ENCODE measurements at regions not wholly inside any gene's neighbourhood (a gene's known extent, or its start where the extent isn't known, plus 50 kb on each side); places are given as distances from the start of the nearest gene placed in this dataset.
A peak's percentile ranks its signal among the peaks of the same experiment; 100 is the strongest.
"Not testable (repeated sequence)": the region's sequence is repeated elsewhere in the genome, so short reads cannot be mapped to it uniquely, and the experiment has no call there.

DNA sequence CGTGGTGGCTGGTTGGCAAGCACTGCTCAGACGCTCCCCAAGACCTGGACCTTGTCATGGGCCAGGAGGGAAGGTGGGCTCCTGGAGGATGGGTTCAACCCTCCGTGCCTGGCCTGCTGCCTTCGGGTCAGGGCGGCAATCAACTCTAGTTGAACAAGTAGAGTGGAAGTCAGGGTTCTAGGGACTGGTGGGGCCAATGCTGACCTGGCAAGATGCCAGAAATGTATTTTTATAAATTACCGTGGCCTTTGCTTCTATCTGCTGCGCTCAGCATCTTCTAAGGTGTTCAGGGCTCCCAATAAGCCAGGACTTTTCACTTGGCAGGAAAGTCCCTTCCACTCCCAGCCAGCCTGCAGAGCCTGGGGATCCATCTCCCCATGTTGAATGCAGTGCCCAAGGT, 207.1 kb upstream of the N4BP1 start:
- no peak for FAIRE-seq

GRCh38 chr16:48816393-48816792, 206.4 kb upstream of the N4BP1 start:
- no peak for FAIRE-seq

- no peak for FAIRE-seq
Measured at GRCh38 chr16:48814994-48815393, 205.0 kb upstream of the N4BP1 start.

- FAIRE-seq, result no peak
Measured at GRCh38 chr16:48813485-48813884, 203.5 kb upstream of the N4BP1 start.

- no peak for FAIRE-seq
Measured at GRCh38 chr16:48812856-48813255, 202.9 kb upstream of the N4BP1 start.

- FAIRE-seq, result no peak
Measured at GRCh38 chr16:48811478-48811877, 201.5 kb upstream of the N4BP1 start.

- no peak for FAIRE-seq
Measured at GRCh38 chr16:48810803-48811453, 200.9 kb upstream of the N4BP1 start.

- FAIRE-seq, result no peak
Measured at GRCh38 chr16:48810436-48810802, 200.4 kb upstream of the N4BP1 start.

DNA sequence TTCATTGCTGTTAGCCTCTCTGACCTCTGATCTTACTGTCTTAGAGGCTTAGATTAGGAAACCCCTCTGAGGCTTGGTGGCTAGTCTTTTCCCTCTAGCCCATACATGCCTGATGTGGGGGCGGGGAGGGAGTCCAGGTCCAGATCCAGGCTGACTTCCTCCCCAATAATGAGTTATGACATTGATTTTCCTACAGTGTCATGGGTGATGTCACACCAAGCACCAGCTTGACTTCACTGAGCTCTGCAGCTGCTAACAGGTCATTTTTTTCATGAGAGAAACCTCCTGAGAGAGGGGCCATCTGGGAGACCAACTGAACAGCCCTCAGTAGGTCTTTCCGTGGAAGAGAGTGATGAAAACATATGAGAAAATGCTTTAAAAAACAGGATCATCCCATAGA, 180.2 kb upstream of the N4BP1 start:
- FAIRE-seq, result no peak

DNA sequence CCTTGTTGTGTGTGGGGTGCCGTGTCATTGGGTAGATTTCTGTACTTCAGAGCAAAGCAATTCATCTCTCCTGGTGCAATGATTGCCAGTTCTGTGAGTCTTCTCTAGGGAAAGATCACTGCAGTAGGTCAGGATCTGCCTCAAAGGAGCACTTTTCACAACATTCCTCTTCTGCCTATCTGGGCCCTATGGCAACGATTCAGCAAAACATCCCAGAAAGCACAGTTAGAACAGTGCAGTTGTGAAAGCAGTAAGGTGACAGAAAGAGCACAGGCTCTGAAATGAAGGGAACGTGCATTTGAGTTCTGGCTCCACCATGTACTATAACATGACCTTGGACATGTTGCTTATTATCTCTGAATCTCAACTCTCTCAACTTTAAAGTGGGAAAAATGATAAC, 178.5 kb upstream of the N4BP1 start:
- no peak for FAIRE-seq

DNA sequence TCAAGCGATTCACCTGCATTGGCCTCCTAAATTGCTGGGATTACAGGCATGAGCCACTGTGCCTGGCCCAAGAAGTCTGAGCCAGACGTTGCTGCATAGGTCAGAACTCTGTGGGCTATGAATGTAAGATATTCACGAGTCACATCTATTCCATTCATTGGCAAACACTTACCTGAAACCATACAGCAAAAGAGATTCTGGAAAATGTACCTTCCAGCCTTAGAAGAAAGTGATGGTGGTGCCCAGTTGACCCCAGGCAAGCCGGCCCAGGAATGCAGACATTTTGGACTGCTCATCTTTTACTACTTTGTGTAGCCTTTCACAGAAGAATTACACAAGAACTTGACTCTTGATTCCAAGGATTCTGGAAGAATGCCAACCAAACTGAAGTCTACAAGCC, 135.6 kb upstream of the N4BP1 start:
- FAIRE-seq, result no peak

- FAIRE-seq, result no peak
Measured at GRCh38 chr16:48740964-48741363, 131.0 kb upstream of the N4BP1 start.

- no peak for FAIRE-seq
Measured at GRCh38 chr16:48734220-48734619, 124.2 kb upstream of the N4BP1 start.

DNA sequence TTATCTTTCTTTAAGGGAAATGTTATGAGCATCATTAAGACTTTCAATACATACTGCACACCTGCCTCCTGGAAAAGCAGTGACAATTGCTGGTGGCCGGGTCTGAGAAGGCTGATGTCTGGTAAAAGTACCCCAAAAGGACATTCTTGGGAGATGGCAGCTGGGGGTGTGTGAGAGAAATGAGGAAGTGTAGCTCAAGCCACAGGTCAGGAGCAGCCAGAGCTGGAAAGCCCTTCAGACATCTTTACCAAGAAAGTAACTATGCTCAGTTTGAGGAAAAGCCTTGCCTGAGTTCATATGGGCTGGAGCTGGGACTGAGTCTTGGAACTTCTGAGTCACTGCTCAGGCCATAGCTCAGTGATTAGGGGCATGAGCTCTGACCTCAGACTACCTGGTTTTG, 94.7 kb upstream of the N4BP1 start:
- FAIRE-seq, result no peak

GRCh38 chr16:48687421-48688038, 77.5 kb upstream of the N4BP1 start:
- no peak for FAIRE-seq

DNA sequence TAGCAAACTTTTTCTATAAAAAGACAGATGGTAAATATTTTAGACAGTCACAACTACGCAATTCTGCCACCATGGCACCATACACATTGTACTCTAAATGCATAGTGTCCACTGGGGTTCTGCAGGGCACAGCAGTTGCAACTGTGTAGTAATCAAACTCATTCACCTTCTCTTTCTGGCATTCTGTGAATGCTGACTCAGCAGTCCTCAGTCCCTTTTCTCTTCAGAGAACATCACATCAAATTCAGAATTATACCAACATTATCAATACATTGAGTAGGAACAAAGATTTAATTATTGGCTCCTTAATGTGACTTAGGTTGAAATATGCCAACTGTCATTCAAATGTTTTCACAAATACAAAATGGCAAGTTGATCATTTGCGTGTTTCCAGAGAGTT, 74.2 kb upstream of the N4BP1 start:
- FAIRE-seq, result no peak

- FAIRE-seq, result no peak
Measured at GRCh38 chr16:48682971-48683370, 73.0 kb upstream of the N4BP1 start.

DNA sequence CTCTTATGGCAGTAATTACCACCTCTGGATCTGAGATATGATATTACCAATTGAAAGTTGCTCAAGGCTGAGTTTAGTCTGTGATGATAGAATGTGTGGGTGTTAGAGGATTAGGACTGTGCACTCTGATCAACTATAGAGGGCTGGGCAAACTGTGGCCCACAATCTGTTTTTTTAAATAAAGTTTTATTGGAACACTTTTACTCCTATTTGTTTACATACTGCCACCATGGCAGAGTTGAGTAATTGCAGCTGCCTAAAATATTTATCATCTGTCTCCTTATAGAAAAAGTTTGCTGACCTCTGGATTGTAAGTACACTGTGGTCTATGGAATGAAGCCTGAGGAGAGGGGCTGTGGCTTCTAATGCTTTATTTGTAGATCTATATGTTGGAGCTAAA, 71.5 kb upstream of the N4BP1 start:
- no peak for FAIRE-seq

- FAIRE-seq, result no peak
Measured at GRCh38 chr16:48680881-48681280, 70.9 kb upstream of the N4BP1 start.

DNA sequence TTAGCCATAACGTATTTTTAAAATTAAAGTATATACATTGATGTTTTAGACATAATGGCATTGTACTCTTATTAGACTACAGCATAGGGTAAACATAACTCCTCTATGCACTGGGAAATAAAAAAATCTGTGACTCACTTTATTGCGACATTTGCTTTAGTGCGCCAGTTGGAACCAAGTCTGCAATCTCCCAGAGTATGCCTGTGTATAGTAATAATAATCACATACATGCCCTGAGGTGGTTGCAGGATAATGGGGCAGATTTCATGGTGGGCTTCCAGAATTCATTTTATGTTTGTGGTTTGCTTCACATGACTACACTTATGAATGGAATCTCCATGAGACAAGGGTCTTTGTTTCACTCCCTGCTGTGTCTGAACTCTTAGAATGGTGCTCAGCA, 66.9 kb upstream of the N4BP1 start:
- FAIRE-seq, result no peak

DNA sequence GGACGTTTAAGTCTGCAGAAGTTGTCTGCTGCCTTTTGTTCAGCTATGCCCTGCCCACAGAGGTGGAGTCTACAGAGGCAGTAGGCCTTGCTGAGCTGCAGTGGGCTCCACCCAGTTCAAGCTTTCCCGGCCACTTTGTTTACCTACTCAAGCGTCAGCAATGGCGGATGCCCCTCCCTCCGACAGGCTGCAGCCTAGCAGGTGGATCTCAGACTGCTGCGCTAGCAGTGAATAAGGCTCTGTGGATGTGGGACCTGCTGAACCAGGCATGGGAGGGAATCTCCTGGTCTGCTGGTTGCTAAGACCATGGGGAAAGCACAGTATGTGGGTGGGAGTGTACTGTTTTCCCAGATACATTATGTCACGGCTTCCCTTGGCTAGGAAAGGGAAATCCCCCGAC, 58.2 kb upstream of the N4BP1 start:
- not testable (repeated sequence) for FAIRE-seq

GRCh38 chr16:48659940-48660339, 50.0 kb upstream of the N4BP1 start:
- FAIRE-seq, result peak; percentile 88

All from colon (tissue), 2 donors.